ENCODE measurements at regions not wholly inside any gene's neighbourhood (a gene's known extent, or its start where the extent isn't known, plus 50 kb on each side); places are given as distances from the start of the nearest gene placed in this dataset.

GRCh38 chr1:244339073-244339692 is 112.5 kb downstream of the ADSS2 start:
- Mint-ChIP-seq H3K36me3 (no peaks in the 10 kb centered on the region), H3K9me3 (ENCODE audit: low read depth) (no peaks in the 10 kb centered on the region), H3K27ac (no peak overlapping the region), H3K4me3 (no peak overlapping the region), H3K4me1 (peaks cover 19% of the 10 kb centered on the region), H3K27me3 (peaks cover 6% of the 10 kb centered on the region)
- DNase-seq (no peak), ATAC-seq (peak; percentile 14)
- CTCF ChIA-PET, result interaction anchor here (1.0 kb wide), 1 partner anchor 9 kb away, joined by 3 read pairs; no protein-coding TSS in a partner anchor

GRCh38 chr1:244339776-244340175 is 111.9 kb downstream of the ADSS2 start:
- H3K36me3 Mint-ChIP-seq, result no peaks in the 10 kb centered on the region

GRCh38 chr1:244340396-244340795 is 111.3 kb downstream of the ADSS2 start:
- Mint-ChIP-seq H3K27me3 (peaks cover 2% of the 10 kb centered on the region), H3K4me3 (no peak overlapping the region), H3K4me1 (peaks cover 19% of the 10 kb centered on the region), H3K9me3 (ENCODE audit: low read depth) (no peaks in the 10 kb centered on the region), H3K36me3 (no peaks in the 10 kb centered on the region), H3K27ac (no peak overlapping the region)
- CTCF ChIA-PET, result no interaction called here
- DNase-seq (peak; percentile 22), ATAC-seq (no peak)

More at GRCh38 chr1:244339776-244340175, 111.9 kb downstream of the ADSS2 start:
- Mint-ChIP-seq H3K4me3 (no peak overlapping the region), H3K27ac (no peak overlapping the region), H3K27me3 (peaks cover 2% of the 10 kb centered on the region), H3K9me3 (ENCODE audit: low read depth) (no peaks in the 10 kb centered on the region), H3K4me1 (peaks cover 19% of the 10 kb centered on the region)
- ATAC-seq, result no peak
- peak; percentile 30 for DNase-seq
- CTCF ChIA-PET, result interaction anchor here (1.0 kb wide), 1 partner anchor 9 kb away, joined by 3 read pairs; no protein-coding TSS in a partner anchor

- Mint-ChIP-seq H3K27me3 (peaks cover 2% of the 10 kb centered on the region), H3K9me3 (ENCODE audit: low read depth) (peaks cover 2% of the 10 kb centered on the region), H3K36me3 (no peaks in the 10 kb centered on the region), H3K4me3 (no peak overlapping the region), H3K27ac (peak overlapping the region; percentile 75), H3K4me1 (peaks cover 19% of the 10 kb centered on the region)
- DNase-seq (peak; percentile 77), ATAC-seq (peak; percentile 82)
- CTCF ChIA-PET, result interaction anchor here (0.7 kb wide), 1 partner anchor 65 kb away, joined by 3 read pairs; no protein-coding TSS in a partner anchor
Observed at GRCh38 chr1:244341455-244342450, 110.0 kb downstream of the ADSS2 start.

- DNase-seq (peak; percentile 16), ATAC-seq (no peak)
- H3K27me3 Mint-ChIP-seq, result no peaks in the 10 kb centered on the region
- H3K4me1 Mint-ChIP-seq, result peaks cover 18% of the 10 kb centered on the region
- no peak overlapping the region for H3K27ac Mint-ChIP-seq
- H3K9me3 Mint-ChIP-seq (ENCODE audit: low read depth), result peaks cover 2% of the 10 kb centered on the region
- no peak overlapping the region for H3K4me3 Mint-ChIP-seq
- no peaks in the 10 kb centered on the region for H3K36me3 Mint-ChIP-seq
- CTCF ChIA-PET, result no interaction called here
Observed at GRCh38 chr1:244344001-244344400, 107.7 kb downstream of the ADSS2 start.

GRCh38 chr1:244346972-244347618 is 104.6 kb downstream of the ADSS2 start:
- Mint-ChIP-seq H3K9me3 (ENCODE audit: low read depth) (peaks cover 2% of the 10 kb centered on the region), H3K27ac (no peak overlapping the region)
- ATAC-seq, result no peak

GRCh38 chr1:244347942-244348341 is 103.8 kb downstream of the ADSS2 start:
- no peak for ATAC-seq
- peaks cover 2% of the 10 kb centered on the region for H3K9me3 Mint-ChIP-seq (ENCODE audit: low read depth)
- H3K36me3 Mint-ChIP-seq, result no peaks in the 10 kb centered on the region
- no peak overlapping the region for H3K27ac Mint-ChIP-seq
- CTCF ChIA-PET, result no interaction called here
- peaks cover 22% of the 10 kb centered on the region for H3K4me1 Mint-ChIP-seq
- no peak overlapping the region for H3K4me3 Mint-ChIP-seq
- peaks cover 4% of the 10 kb centered on the region for H3K27me3 Mint-ChIP-seq
- peak; percentile 19 for DNase-seq

More at GRCh38 chr1:244346972-244347618, 104.6 kb downstream of the ADSS2 start:
- Mint-ChIP-seq H3K36me3 (no peaks in the 10 kb centered on the region), H3K4me1 (peaks cover 19% of the 10 kb centered on the region), H3K27me3 (peaks cover 2% of the 10 kb centered on the region), H3K4me3 (no peak overlapping the region)
- peak; percentile 35 for DNase-seq
- CTCF ChIA-PET, result no interaction called here

GRCh38 chr1:244349103-244349531 is 102.6 kb downstream of the ADSS2 start:
- H3K36me3 Mint-ChIP-seq, result no peaks in the 10 kb centered on the region
- H3K4me1 Mint-ChIP-seq, result peaks cover 27% of the 10 kb centered on the region
- no peak overlapping the region for H3K27ac Mint-ChIP-seq
- peaks cover 2% of the 10 kb centered on the region for H3K9me3 Mint-ChIP-seq (ENCODE audit: low read depth)
- no peak overlapping the region for H3K4me3 Mint-ChIP-seq
- CTCF ChIA-PET, result no interaction called here
- H3K27me3 Mint-ChIP-seq, result peaks cover 4% of the 10 kb centered on the region
- no peak for ATAC-seq
- DNase-seq, result peak; percentile 34

GRCh38 chr1:244349581-244350001 is 102.1 kb downstream of the ADSS2 start:
- H3K4me1 Mint-ChIP-seq, result peaks cover 27% of the 10 kb centered on the region
- peak overlapping the region; percentile 17 for H3K4me3 Mint-ChIP-seq
- ATAC-seq, result peak; percentile 21
- peaks cover 4% of the 10 kb centered on the region for H3K27me3 Mint-ChIP-seq
- H3K36me3 Mint-ChIP-seq, result no peaks in the 10 kb centered on the region
- H3K27ac Mint-ChIP-seq, result no peak overlapping the region
- CTCF ChIA-PET, result no interaction called here
- DNase-seq, result peak; percentile 38
- peaks cover 2% of the 10 kb centered on the region for H3K9me3 Mint-ChIP-seq (ENCODE audit: low read depth)

GRCh38 chr1:244350027-244350426 is 101.7 kb downstream of the ADSS2 start:
- DNase-seq (peak; percentile 36), ATAC-seq (peak; percentile 45)
- Mint-ChIP-seq H3K36me3 (no peaks in the 10 kb centered on the region), H3K27me3 (peaks cover 4% of the 10 kb centered on the region), H3K27ac (peak overlapping the region; percentile 47), H3K4me3 (peak overlapping the region; percentile 17), H3K9me3 (ENCODE audit: low read depth) (peaks cover 5% of the 10 kb centered on the region), H3K4me1 (peaks cover 27% of the 10 kb centered on the region)
- CTCF ChIA-PET, result no interaction called here

- DNase-seq (peak; percentile 18), ATAC-seq (no peak)
- H3K27me3 Mint-ChIP-seq, result peaks cover 4% of the 10 kb centered on the region
- CTCF ChIA-PET, result no interaction called here
- H3K4me3 Mint-ChIP-seq, result no peak overlapping the region
- H3K36me3 Mint-ChIP-seq, result no peaks in the 10 kb centered on the region
- H3K27ac Mint-ChIP-seq, result no peak overlapping the region
- peaks cover 27% of the 10 kb centered on the region for H3K4me1 Mint-ChIP-seq
- peaks cover 4% of the 10 kb centered on the region for H3K9me3 Mint-ChIP-seq (ENCODE audit: low read depth)
Observed at GRCh38 chr1:244352156-244352830, 99.4 kb downstream of the ADSS2 start.

- Mint-ChIP-seq H3K4me1 (peaks cover 27% of the 10 kb centered on the region), H3K27ac (no peak overlapping the region), H3K9me3 (ENCODE audit: low read depth) (peaks cover 4% of the 10 kb centered on the region), H3K4me3 (no peak overlapping the region), H3K36me3 (no peaks in the 10 kb centered on the region), H3K27me3 (peaks cover 4% of the 10 kb centered on the region)
- peak; percentile 79 for ATAC-seq
- CTCF ChIA-PET, result no interaction called here
- DNase-seq, result peak; percentile 53
Observed at GRCh38 chr1:244353551-244354091, 98.1 kb downstream of the ADSS2 start.

All from activated CD8-positive, alpha-beta memory T cell treated with anti-CD3 and anti-CD28 coated beads, Interleukin-2, amount 10 ng/mL, durations not matched to agents 7 days and 5 days (primary cell).